NCI-H2227 treated with DMSO at 0.1 percent for 48 hours (cell line): ENCODE measurements at regions not wholly inside any gene's neighbourhood (a gene's known extent, or its start where the extent isn't known, plus 50 kb on each side); places are given as distances from the start of the nearest gene placed in this dataset.

ENCODE experiments used
- DNase-seq: peaks from one replicate; lab custom pipeline; 2025; lab: John Stamatoyannopoulos, UW

GRCh38 chr4:156237231-156237630, 283.6 kb upstream of the CTSO start:
- no peak for DNase-seq

GRCh38 chr4:156230176-156230575, 276.5 kb upstream of the CTSO start:
- DNase-seq: no peak

GRCh38 chr4:156228676-156229075, 275.0 kb upstream of the CTSO start:
- no peak for DNase-seq

- DNase-seq: no peak
These were observed 273.7 kb upstream of the CTSO start for GRCh38 chr4:156227321-156227720.

GRCh38 chr4:156223985-156224384, 270.3 kb upstream of the CTSO start:
- no peak for DNase-seq

- no peak for DNase-seq
These were observed 263.6 kb upstream of the CTSO start for GRCh38 chr4:156217236-156217635.

GRCh38 chr4:156201050-156201449, 247.4 kb upstream of the CTSO start:
- DNase-seq: no peak

GRCh38 chr4:156198511-156198910, 244.8 kb upstream of the CTSO start:
- DNase-seq: no peak

- no peak for DNase-seq
These were observed 243.6 kb upstream of the CTSO start for GRCh38 chr4:156197216-156197615.

- no peak for DNase-seq
These were observed 243.1 kb upstream of the CTSO start for GRCh38 chr4:156196722-156197121.

GRCh38 chr4:156195914-156196313, 242.2 kb upstream of the CTSO start:
- no peak for DNase-seq

GRCh38 chr4:156194896-156195295, 241.2 kb upstream of the CTSO start:
- DNase-seq: no peak

- no peak for DNase-seq
These were observed 240.1 kb upstream of the CTSO start for GRCh38 chr4:156193800-156194199.

- DNase-seq: no peak
These were observed 239.4 kb upstream of the CTSO start for GRCh38 chr4:156193106-156193505.

GRCh38 chr4:156192033-156192432, 238.4 kb upstream of the CTSO start:
- DNase-seq: no peak

GRCh38 chr4:156191044-156191781, 237.5 kb upstream of the CTSO start:
- no peak for DNase-seq

- DNase-seq: no peak
These were observed 236.9 kb upstream of the CTSO start for GRCh38 chr4:156190615-156191014.

- no peak for DNase-seq
These were observed 234.9 kb upstream of the CTSO start for GRCh38 chr4:156188596-156188995.

GRCh38 chr4:156186111-156186510, 232.4 kb upstream of the CTSO start:
- DNase-seq: no peak

- DNase-seq: no peak
These were observed 231.9 kb upstream of the CTSO start for GRCh38 chr4:156185514-156186055.

- no peak for DNase-seq
These were observed 228.6 kb upstream of the CTSO start for GRCh38 chr4:156182269-156182668.

- DNase-seq: no peak
These were observed 224.3 kb upstream of the CTSO start for GRCh38 chr4:156177941-156178340.

- DNase-seq: no peak
These were observed 223.2 kb upstream of the CTSO start for GRCh38 chr4:156176896-156177295.

GRCh38 chr4:156173937-156174336, 220.3 kb upstream of the CTSO start:
- DNase-seq: no peak
